Adipocyte (in vitro differentiated cells): ENCODE measurements at regions not wholly inside any gene's neighbourhood (a gene's known extent, or its start where the extent isn't known, plus 50 kb on each side); places are given as distances from the start of the nearest gene placed in this dataset.

Experiments
- DNase-seq: peaks from one replicate; pipeline ENCODE4 v3.0.0-alpha.2; 2015; ENCODE audit warnings: low read depth
- H3K27me3 ChIP-seq: replicated peaks from 2 replicates; pipeline ENCODE4 v1.7.0; 2013; ENCODE audit warnings: mild to moderate bottlenecking, low read length, moderate library complexity; ENCODE audit not compliant: control insufficient read depth, insufficient read depth
- H3K36me3 ChIP-seq: 2 replicates; pipeline ENCODE4 v1.7.0; 2013; ENCODE audit warnings: low read length, mild to moderate bottlenecking, moderate library complexity; ENCODE audit not compliant: control insufficient read depth, insufficient read depth, severe bottlenecking
- H3K4me1 ChIP-seq: 2 replicates; pipeline ENCODE4 v1.7.0; 2013; ENCODE audit warnings: mild to moderate bottlenecking, low read length, moderate library complexity; ENCODE audit not compliant: control insufficient read depth, insufficient read depth
- H3K4me3 ChIP-seq: 2 replicates; pipeline ENCODE4 v1.7.0; 2013; ENCODE audit warnings: mild to moderate bottlenecking, low read length, moderate library complexity
- H3K9ac ChIP-seq: 2 replicates; pipeline ENCODE4 v1.7.0; 2013; ENCODE audit warnings: mild to moderate bottlenecking, low read length, moderate library complexity
- H3K9me3 ChIP-seq: 2 replicates; pipeline ENCODE4 v1.7.0; 2013; ENCODE audit warnings: mild to moderate bottlenecking, low read length, moderate library complexity; ENCODE audit not compliant: control insufficient read depth

GRCh38 chr11:92692826-92693546 is 276.5 kb upstream of the MTNR1B start:
- H3K27me3 ChIP-seq: no peaks in the 10 kb centered on the region
- H3K36me3 ChIP-seq: no peaks in the 10 kb centered on the region
- H3K9me3 ChIP-seq: no peaks in the 10 kb centered on the region
- no peak overlapping the region for H3K4me3 ChIP-seq
- no peak for DNase-seq
- H3K9ac ChIP-seq: no peak overlapping the region
- H3K4me1 ChIP-seq: peaks cover 13% of the 10 kb centered on the region

DNA sequence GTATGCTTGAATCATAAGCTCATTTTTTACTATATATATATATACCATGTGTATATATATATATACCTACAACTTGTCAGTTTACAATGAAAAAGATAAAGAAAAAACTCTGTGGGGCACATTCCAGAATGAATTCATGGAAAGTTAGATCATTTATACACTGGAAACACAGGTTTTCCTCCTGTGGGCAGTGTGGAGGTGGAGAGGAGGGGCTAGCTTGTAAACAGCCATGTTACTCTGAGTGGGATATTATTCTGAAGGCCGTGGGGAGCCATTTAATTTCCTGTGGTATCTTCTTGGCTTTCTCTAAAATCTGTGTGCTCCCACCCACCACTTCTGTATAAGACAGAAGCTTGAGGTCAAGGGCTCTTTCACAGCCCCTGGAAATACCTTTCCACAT is 273.4 kb upstream of the MTNR1B start:
- Histone ChIP-seq H3K27me3 (no peaks in the 10 kb centered on the region), H3K4me3 (no peak overlapping the region), H3K36me3 (no peaks in the 10 kb centered on the region), H3K9ac (no peak overlapping the region), H3K4me1 (peaks cover 3% of the 10 kb centered on the region), H3K9me3 (no peaks in the 10 kb centered on the region)
- DNase-seq: no peak

DNA sequence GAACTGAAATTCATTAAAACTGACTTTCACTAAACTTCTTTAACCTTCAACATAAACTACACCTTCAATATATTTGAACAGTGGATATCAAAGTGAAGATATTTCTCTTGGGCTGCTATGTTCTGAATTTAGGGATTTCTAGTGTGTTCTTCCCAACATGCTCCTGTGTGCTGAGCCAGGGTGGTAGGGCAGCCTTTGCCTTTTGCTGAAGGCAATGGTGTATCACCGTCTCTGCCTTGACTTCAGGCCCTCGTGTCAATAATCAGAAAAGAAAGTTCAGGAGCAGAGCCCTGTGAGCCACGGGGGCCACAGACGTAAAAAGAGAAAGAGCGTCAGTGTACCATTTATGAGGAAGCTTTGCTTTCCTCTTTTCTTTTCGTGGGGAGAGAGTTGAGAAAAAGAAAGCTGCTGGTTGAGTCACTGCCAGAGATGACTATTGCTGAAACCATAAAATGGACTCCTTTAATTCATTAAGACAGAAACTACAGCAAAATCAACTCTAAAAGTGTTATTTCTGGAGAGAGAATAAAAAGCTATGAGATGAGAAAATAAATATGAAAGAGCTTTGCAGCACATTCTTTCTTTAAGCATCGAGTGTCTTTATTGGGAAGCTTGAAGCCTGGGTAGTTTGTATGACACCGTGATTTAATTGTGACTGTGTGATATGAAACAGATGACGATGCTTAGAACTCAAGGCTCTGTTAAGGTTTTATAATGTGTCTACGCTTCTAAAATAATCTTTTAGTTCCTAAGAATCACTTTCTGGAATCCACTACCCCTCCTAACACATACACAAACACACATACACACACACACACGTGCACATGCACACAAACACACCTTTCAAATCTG is 271.8 kb upstream of the MTNR1B start:
- Histone ChIP-seq H3K9me3 (no peaks in the 10 kb centered on the region), H3K4me3 (peak overlapping the region; percentile 70), H3K9ac (no peak overlapping the region), H3K27me3 (no peaks in the 10 kb centered on the region), H3K4me1 (peaks cover 6% of the 10 kb centered on the region), H3K36me3 (no peaks in the 10 kb centered on the region)
- DNase-seq: no peak

- no peak overlapping the region for H3K4me3 ChIP-seq
- no peaks in the 10 kb centered on the region for H3K9me3 ChIP-seq
- no peaks in the 10 kb centered on the region for H3K27me3 ChIP-seq
- peaks cover 7% of the 10 kb centered on the region for H3K4me1 ChIP-seq
- no peaks in the 10 kb centered on the region for H3K36me3 ChIP-seq
- H3K9ac ChIP-seq: no peak overlapping the region
- DNase-seq: no peak
Observed at GRCh38 chr11:92698742-92699141, 270.7 kb upstream of the MTNR1B start.

- DNase-seq: no peak
- Histone ChIP-seq H3K36me3 (no peaks in the 10 kb centered on the region), H3K9me3 (no peaks in the 10 kb centered on the region), H3K9ac (no peak overlapping the region), H3K4me3 (no peak overlapping the region), H3K27me3 (no peaks in the 10 kb centered on the region), H3K4me1 (peaks cover 13% of the 10 kb centered on the region)
Observed at GRCh38 chr11:92702037-92702804, 267.2 kb upstream of the MTNR1B start.

DNA sequence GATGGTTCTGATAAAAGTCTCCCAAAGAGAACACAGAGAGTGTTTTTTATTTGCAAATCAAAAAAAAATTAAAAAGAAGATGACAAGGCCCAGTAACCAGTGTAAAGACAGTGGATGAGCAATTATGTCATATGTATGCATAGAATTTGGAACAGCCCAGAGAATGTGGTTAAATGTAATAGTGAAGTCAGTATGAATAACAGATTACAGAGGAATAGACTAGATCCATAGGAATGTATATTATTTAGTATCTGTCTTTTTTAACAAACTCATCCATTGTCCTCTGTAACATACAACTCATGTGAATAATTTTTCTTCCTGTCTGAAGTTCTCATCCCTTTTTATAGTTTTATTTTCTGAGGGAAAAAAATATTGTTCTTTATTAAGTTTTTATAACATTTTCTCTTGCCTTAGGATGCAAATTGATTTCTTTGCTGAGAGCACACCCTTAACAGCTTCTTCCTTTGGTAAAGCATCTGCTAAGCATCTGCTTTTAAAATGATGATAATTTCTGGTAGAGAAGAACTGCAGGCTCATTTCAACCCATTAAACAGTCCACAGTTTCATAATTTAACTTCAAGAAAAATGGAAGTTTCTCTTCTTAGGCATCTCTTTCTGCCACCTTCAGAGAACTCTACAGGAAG is 266.5 kb upstream of the MTNR1B start:
- Histone ChIP-seq H3K9ac (no peak overlapping the region), H3K4me1 (peaks cover 17% of the 10 kb centered on the region), H3K36me3 (no peaks in the 10 kb centered on the region), H3K9me3 (no peaks in the 10 kb centered on the region), H3K4me3 (no peak overlapping the region), H3K27me3 (no peaks in the 10 kb centered on the region)
- no peak for DNase-seq

- H3K9me3 ChIP-seq: no peaks in the 10 kb centered on the region
- no peaks in the 10 kb centered on the region for H3K36me3 ChIP-seq
- H3K4me1 ChIP-seq: peaks cover 17% of the 10 kb centered on the region
- no peak overlapping the region for H3K9ac ChIP-seq
- peak; percentile 1 for DNase-seq
- no peaks in the 10 kb centered on the region for H3K27me3 ChIP-seq
- no peak overlapping the region for H3K4me3 ChIP-seq
Observed at GRCh38 chr11:92703449-92703830, 266.0 kb upstream of the MTNR1B start.

GRCh38 chr11:92707173-92707619 is 262.3 kb upstream of the MTNR1B start:
- Histone ChIP-seq H3K4me3 (no peak overlapping the region), H3K9ac (no peak overlapping the region), H3K36me3 (no peaks in the 10 kb centered on the region), H3K9me3 (no peaks in the 10 kb centered on the region), H3K27me3 (no peaks in the 10 kb centered on the region), H3K4me1 (peaks cover 17% of the 10 kb centered on the region)
- no peak for DNase-seq

GRCh38 chr11:92707665-92708064 is 261.8 kb upstream of the MTNR1B start:
- Histone ChIP-seq H3K4me3 (no peak overlapping the region), H3K27me3 (no peaks in the 10 kb centered on the region), H3K9ac (no peak overlapping the region), H3K36me3 (no peaks in the 10 kb centered on the region), H3K4me1 (peaks cover 15% of the 10 kb centered on the region), H3K9me3 (no peaks in the 10 kb centered on the region)
- no peak for DNase-seq

GRCh38 chr11:92709329-92709728 is 260.1 kb upstream of the MTNR1B start:
- Histone ChIP-seq H3K9me3 (no peaks in the 10 kb centered on the region), H3K27me3 (no peaks in the 10 kb centered on the region), H3K4me1 (peaks cover 13% of the 10 kb centered on the region), H3K36me3 (no peaks in the 10 kb centered on the region), H3K9ac (no peak overlapping the region), H3K4me3 (no peak overlapping the region)
- DNase-seq: no peak

DNA sequence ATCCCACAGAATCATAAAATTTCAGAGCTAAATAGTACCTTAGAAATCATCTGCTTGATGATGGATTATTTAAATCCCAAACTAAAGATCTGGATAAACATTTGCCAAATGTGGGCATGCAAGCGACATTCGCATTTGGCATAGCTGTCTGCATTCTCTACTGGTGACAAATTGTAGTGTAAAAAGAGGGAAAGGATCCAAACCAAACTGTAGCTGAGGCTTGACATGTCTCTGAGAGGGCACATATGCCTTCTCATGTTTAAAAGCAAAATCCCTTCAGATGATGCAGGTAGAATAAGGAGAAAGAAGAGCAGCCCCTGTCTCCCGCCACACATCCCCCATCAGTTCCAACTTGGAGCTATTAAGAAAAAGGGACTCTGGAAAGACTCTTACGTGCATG is 257.5 kb upstream of the MTNR1B start:
- H3K27me3 ChIP-seq: no peaks in the 10 kb centered on the region

More for the DNA sequence above, 257.5 kb upstream of the MTNR1B start:
- Histone ChIP-seq H3K4me1 (peaks cover 11% of the 10 kb centered on the region), H3K9ac (no peak overlapping the region), H3K9me3 (no peaks in the 10 kb centered on the region), H3K4me3 (no peak overlapping the region), H3K36me3 (no peaks in the 10 kb centered on the region)
- DNase-seq: no peak
